ENCODE measurements at regions not wholly inside any gene's neighbourhood (a gene's known extent, or its start where the extent isn't known, plus 50 kb on each side); places are given as distances from the start of the nearest gene placed in this dataset.

GRCh38 chr6:56716229-56716628 lies 73.5 kb upstream of the DST start:
- TF ChIP-seq CTCF (IDR thresholded peaks at IDR 0.05; ENCODE audit: extremely low read depth, insufficient read depth, missing control alignments): no peak
- in situ Hi-C loops (cut with MboI; ENCODE audit: low pct_unique_long_range_greater_than_20kb, low sequenced_read_pairs, unreplicated experiment): loop anchor here (25.0 kb wide), 1 partner anchor 354 kb away; no protein-coding TSS in a partner anchor
- DNase-seq (ENCODE audit: low spot score): no peak

GRCh38 chr6:56715741-56716140 lies 73.1 kb upstream of the DST start:
- no peak for TF ChIP-seq CTCF (IDR thresholded peaks at IDR 0.05; ENCODE audit: extremely low read depth, insufficient read depth, missing control alignments)
- in situ Hi-C loops (cut with MboI; ENCODE audit: low pct_unique_long_range_greater_than_20kb, low sequenced_read_pairs, unreplicated experiment): loop anchor here (25.0 kb wide), 1 partner anchor 353 kb away; no protein-coding TSS in a partner anchor
- DNase-seq (ENCODE audit: low spot score): no peak

- in situ Hi-C loops (cut with MboI; ENCODE audit: low pct_unique_long_range_greater_than_20kb, low sequenced_read_pairs, unreplicated experiment): loop anchor here (25.0 kb wide), 1 partner anchor 353 kb away; no protein-coding TSS in a partner anchor
- DNase-seq (ENCODE audit: low spot score): no peak
- TF ChIP-seq CTCF (IDR thresholded peaks at IDR 0.05; ENCODE audit: extremely low read depth, insufficient read depth, missing control alignments): no peak
These were observed 72.3 kb upstream of the DST start for GRCh38 chr6:56714982-56715456.

- peak; percentile 27 for DNase-seq (ENCODE audit: low spot score)
- in situ Hi-C loops (cut with MboI; ENCODE audit: low pct_unique_long_range_greater_than_20kb, low sequenced_read_pairs, unreplicated experiment): loop anchor here (25.0 kb wide), 1 partner anchor 352 kb away; no protein-coding TSS in a partner anchor
- no peak for TF ChIP-seq CTCF (IDR thresholded peaks at IDR 0.05; ENCODE audit: extremely low read depth, insufficient read depth, missing control alignments)
These were observed 71.6 kb upstream of the DST start for GRCh38 chr6:56714273-56714672.

- in situ Hi-C loops (cut with MboI; ENCODE audit: low pct_unique_long_range_greater_than_20kb, low sequenced_read_pairs, unreplicated experiment): loop anchor here (25.0 kb wide), 1 partner anchor 351 kb away; no protein-coding TSS in a partner anchor
- no peak for TF ChIP-seq CTCF (IDR thresholded peaks at IDR 0.05; ENCODE audit: extremely low read depth, insufficient read depth, missing control alignments)
- no peak for DNase-seq (ENCODE audit: low spot score)
These were observed 70.6 kb upstream of the DST start for GRCh38 chr6:56713254-56713672.

GRCh38 chr6:56710967-56711366 lies 68.3 kb upstream of the DST start:
- no peak for DNase-seq (ENCODE audit: low spot score)
- peak; percentile 17 for TF ChIP-seq CTCF (IDR thresholded peaks at IDR 0.05; ENCODE audit: extremely low read depth, insufficient read depth, missing control alignments)
- in situ Hi-C loops (cut with MboI; ENCODE audit: low pct_unique_long_range_greater_than_20kb, low sequenced_read_pairs, unreplicated experiment): loop anchor here (25.0 kb wide), 1 partner anchor 349 kb away; no protein-coding TSS in a partner anchor
